A549 (cell line): ENCODE measurements at regions not wholly inside any gene's neighbourhood (a gene's known extent, or its start where the extent isn't known, plus 50 kb on each side); places are given as distances from the start of the nearest gene placed in this dataset.
A peak's percentile ranks its signal among the peaks of the same experiment; 100 is the strongest.

Experiments used
- ATAC-seq, 2 experiments: fragments of 200-7000 bp in 1 of 2; fragments of >200 bp in 1 of 2; cut with Nextera tagmentation in 1 of 2; cut with Tn5 transposase in 1 of 2; 3 replicates each; pipeline versions ENCODE4 v1.8.0 to v1.9.1; 2018 to 2020; ENCODE audit warnings: mild to moderate bottlenecking in 1 of 2, moderate library complexity in 1 of 2
- CTCF ChIA-PET: fragments of 300-600 bp; sonication (Branson Sonifier 250); formaldehyde crosslinking; extraction: SDS; loops from one replicate; lab custom pipeline; 2021; ENCODE audit warnings: antibody characterized with exemption, inconsistent platforms; lab: Yijun Ruan, JAX
- POLR2A ChIA-PET: fragments of 350-600 bp; formaldehyde crosslinking; extraction: SDS; loops from one replicate; lab custom pipeline; 2021; ENCODE audit warnings: antibody characterized with exemption, inconsistent platforms; lab: Yijun Ruan, JAX
- DNase-seq, 2 experiments: peaks; one replicate each; pipeline versions ENCODE4 v3.0.0 to v3.0.0-alpha.2; 2011 to 2016; ENCODE audit warnings: low read depth in 1 of 2, low spot score in 1 of 2
- FAIRE-seq: peaks from 2 replicates; lab custom pipeline; 2011; peaks lifted over from hg19 to GRCh38; lab: Jason Lieb, UNC
- H3K27ac ChIP-seq, 2 experiments: fragments of >200 bp; sonication (Bioruptor Twin); formaldehyde crosslinking; 3 replicates each; pipeline ENCODE4 v1.5.1; 2016 to 2017
- H3K4me1 ChIP-seq: fragments of >200 bp; sonication (Bioruptor Twin); formaldehyde crosslinking; 3 replicates; pipeline ENCODE4 v1.6.1; 2016
- H3K4me2 ChIP-seq: fragments of >200 bp; sonication (Bioruptor Twin); formaldehyde crosslinking; 3 replicates; pipeline ENCODE4 v1.6.1; 2016
- H3K4me3 ChIP-seq: fragments of >200 bp; sonication (Bioruptor Twin); formaldehyde crosslinking; 3 replicates; pipeline ENCODE4 v1.5.1; 2016
- H3K9me3 ChIP-seq: fragments of >200 bp; sonication (Bioruptor Twin); formaldehyde crosslinking; 3 replicates; pipeline ENCODE4 v1.6.1; 2016
- BHLHE40 ChIP-seq: IDR thresholded peaks from 2 replicates; pipeline ENCODE4 v1.6.1; 2012; ENCODE audit warnings: low read depth, low read length, inconsistent platforms
- CBX2 ChIP-seq: fragments of 200-600 bp; sonication (generic); IDR thresholded peaks from 2 replicates; pipeline ENCODE4 v1.6.1; 2016; ENCODE audit warnings: low read depth, mild to moderate bottlenecking, borderline replicate concordance
- CHD2 ChIP-seq: fragments of 150-350 bp; IDR thresholded peaks from 2 replicates; pipeline ENCODE4 v1.6.1; 2014; ENCODE audit warnings: low read length; ENCODE audit not compliant: partially characterized antibody
- CHD4 ChIP-seq: fragments of 200-600 bp; sonication (generic); IDR thresholded peaks from 2 replicates; pipeline ENCODE4 v1.6.1; 2016; ENCODE audit warnings: antibody characterized with exemption, mild to moderate bottlenecking, borderline replicate concordance
- EHMT2 ChIP-seq: fragments of 200-600 bp; sonication (generic); IDR thresholded peaks from 2 replicates; pipeline ENCODE4 v1.6.1; 2016; ENCODE audit warnings: antibody characterized with exemption, low read depth, mild to moderate bottlenecking, moderate library complexity
- EP300 ChIP-seq, 2 experiments: fragments of >200 bp; sonication (Bioruptor Twin); formaldehyde crosslinking; IDR thresholded peaks; 2 replicates in 1 of 2; 3 replicates in 1 of 2; pipeline ENCODE4 v1.6.1; 2016 to 2017
- FOXS1 ChIP-seq: fragments of 250-450 bp; sonication (Bioruptor Pico); IDR thresholded peaks from 2 replicates; pipeline ENCODE4 v1.5.0; 2020; ENCODE audit warnings: mild to moderate bottlenecking, moderate library complexity
- GATA3 ChIP-seq: IDR thresholded peaks from 2 replicates; pipeline ENCODE4 v1.6.1; 2012; ENCODE audit warnings: borderline replicate concordance
- HDAC2 ChIP-seq: fragments of 200-600 bp; sonication (generic); IDR thresholded peaks from 2 replicates; pipeline ENCODE4 v1.6.1; 2016
- KDM1A ChIP-seq: fragments of 200-600 bp; sonication (generic); IDR thresholded peaks from 2 replicates; pipeline ENCODE4 v1.6.1; 2016; ENCODE audit warnings: low read depth, mild to moderate bottlenecking
- MAZ ChIP-seq: fragments of 150-350 bp; IDR thresholded peaks from 2 replicates; pipeline ENCODE4 v1.6.1; 2014; ENCODE audit warnings: antibody characterized with exemption, low read depth, low read length, borderline replicate concordance
- PHF8 ChIP-seq: fragments of 200-600 bp; sonication (generic); IDR thresholded peaks from 2 replicates; pipeline ENCODE4 v1.6.1; 2016; ENCODE audit warnings: low read depth, mild to moderate bottlenecking, antibody characterized with exemption, moderate library complexity, borderline replicate concordance
- SREBF2 ChIP-seq: fragments of 450-650 bp; IDR thresholded peaks from 2 replicates; pipeline ENCODE4 v1.6.1; 2014; ENCODE audit warnings: mild to moderate bottlenecking, moderate library complexity
- WGBS: methylation state at CpG from one replicate; pipeline ENCODE4 v1.1.6; 2017; ENCODE audit errors: missing lambda C conversion rate; 5-methylcytosine and 5-hydroxymethylcytosine counted together
- TF ChIP-seq, protein P1 (sequence below): fragments of >200 bp; sonication (Bioruptor Twin); formaldehyde crosslinking; IDR thresholded peaks from 2 replicates; pipeline ENCODE4 v1.6.1; 2016
- TF ChIP-seq, protein P2 (sequence below): fragments of 150-350 bp; IDR thresholded peaks from 2 replicates; pipeline ENCODE4 v1.6.1; 2014; ENCODE audit warnings: low read depth, mild to moderate bottlenecking, low read length
- TF ChIP-seq, protein P3 (sequence below): fragments of 200-600 bp; sonication (generic); IDR thresholded peaks from 2 replicates; pipeline ENCODE4 v1.6.1; 2016; ENCODE audit warnings: antibody characterized with exemption, mild to moderate bottlenecking, moderate library complexity
- TF ChIP-seq, protein P4 (sequence below): IDR thresholded peaks from 2 replicates; pipeline ENCODE4 v1.6.1; 2012; ENCODE audit warnings: low read depth, borderline replicate concordance
- TF ChIP-seq, protein P5 (sequence below): fragments of 450-650 bp; IDR thresholded peaks from 2 replicates; pipeline ENCODE4 v1.6.1; 2014; ENCODE audit warnings: antibody characterized with exemption

DNA sequence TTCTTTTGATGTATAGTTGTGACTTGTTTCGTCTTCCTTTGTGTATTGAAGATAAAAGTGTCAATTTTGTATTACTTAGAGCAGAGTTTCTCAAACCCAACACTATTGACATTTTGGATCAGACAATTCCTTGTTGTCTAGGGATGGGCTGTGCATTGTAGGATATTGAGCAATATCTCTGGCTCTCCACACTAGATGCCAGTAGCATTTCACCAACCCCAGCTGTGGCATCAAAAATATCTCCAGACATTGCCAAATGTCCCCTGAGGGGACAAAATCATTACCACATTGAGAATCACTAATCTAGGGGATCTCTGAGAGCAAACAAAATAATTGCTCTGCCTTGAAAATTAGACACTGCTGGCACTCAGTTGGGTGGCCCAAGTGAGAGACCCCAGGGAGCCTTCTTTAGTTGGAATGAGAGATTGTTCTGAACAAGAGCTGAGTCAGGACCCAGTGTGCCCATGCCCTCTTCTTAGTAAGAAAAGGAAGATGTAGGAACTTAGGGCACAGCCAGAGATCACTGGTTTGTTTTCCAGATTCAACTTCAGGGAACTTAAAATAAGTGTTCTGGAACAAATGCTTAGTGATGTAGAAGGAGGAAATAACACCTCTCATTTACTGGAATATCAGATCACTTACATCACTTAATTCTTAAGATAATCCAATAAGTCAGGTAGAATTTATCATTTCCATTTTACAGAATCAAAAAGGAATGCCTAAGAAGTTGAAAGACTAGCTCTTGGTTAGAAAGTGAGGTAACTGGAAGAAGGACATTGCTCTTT is 466.6 kb upstream of the TNP1 start (continued):
- no peak for TF ChIP-seq PHF8
- TF ChIP-seq, protein P1, sequence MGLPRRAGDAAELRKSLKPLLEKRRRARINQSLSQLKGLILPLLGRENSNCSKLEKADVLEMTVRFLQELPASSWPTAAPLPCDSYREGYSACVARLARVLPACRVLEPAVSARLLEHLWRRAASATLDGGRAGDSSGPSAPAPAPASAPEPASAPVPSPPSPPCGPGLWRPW, result peak; percentile 50; the same call in 1 of the 2 replicates
- no peak for TF ChIP-seq FOXS1 (CRISPR knock-in tag)
- TF ChIP-seq, protein P2, sequence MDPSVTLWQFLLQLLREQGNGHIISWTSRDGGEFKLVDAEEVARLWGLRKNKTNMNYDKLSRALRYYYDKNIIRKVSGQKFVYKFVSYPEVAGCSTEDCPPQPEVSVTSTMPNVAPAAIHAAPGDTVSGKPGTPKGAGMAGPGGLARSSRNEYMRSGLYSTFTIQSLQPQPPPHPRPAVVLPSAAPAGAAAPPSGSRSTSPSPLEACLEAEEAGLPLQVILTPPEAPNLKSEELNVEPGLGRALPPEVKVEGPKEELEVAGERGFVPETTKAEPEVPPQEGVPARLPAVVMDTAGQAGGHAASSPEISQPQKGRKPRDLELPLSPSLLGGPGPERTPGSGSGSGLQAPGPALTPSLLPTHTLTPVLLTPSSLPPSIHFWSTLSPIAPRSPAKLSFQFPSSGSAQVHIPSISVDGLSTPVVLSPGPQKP, result no peak
- TF ChIP-seq, protein P3, sequence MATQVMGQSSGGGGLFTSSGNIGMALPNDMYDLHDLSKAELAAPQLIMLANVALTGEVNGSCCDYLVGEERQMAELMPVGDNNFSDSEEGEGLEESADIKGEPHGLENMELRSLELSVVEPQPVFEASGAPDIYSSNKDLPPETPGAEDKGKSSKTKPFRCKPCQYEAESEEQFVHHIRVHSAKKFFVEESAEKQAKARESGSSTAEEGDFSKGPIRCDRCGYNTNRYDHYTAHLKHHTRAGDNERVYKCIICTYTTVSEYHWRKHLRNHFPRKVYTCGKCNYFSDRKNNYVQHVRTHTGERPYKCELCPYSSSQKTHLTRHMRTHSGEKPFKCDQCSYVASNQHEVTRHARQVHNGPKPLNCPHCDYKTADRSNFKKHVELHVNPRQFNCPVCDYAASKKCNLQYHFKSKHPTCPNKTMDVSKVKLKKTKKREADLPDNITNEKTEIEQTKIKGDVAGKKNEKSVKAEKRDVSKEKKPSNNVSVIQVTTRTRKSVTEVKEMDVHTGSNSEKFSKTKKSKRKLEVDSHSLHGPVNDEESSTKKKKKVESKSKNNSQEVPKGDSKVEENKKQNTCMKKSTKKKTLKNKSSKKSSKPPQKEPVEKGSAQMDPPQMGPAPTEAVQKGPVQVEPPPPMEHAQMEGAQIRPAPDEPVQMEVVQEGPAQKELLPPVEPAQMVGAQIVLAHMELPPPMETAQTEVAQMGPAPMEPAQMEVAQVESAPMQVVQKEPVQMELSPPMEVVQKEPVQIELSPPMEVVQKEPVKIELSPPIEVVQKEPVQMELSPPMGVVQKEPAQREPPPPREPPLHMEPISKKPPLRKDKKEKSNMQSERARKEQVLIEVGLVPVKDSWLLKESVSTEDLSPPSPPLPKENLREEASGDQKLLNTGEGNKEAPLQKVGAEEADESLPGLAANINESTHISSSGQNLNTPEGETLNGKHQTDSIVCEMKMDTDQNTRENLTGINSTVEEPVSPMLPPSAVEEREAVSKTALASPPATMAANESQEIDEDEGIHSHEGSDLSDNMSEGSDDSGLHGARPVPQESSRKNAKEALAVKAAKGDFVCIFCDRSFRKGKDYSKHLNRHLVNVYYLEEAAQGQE, result no peak
- TF ChIP-seq HDAC2, result no peak
- TF ChIP-seq MAZ, result no peak
- TF ChIP-seq, protein P4, sequence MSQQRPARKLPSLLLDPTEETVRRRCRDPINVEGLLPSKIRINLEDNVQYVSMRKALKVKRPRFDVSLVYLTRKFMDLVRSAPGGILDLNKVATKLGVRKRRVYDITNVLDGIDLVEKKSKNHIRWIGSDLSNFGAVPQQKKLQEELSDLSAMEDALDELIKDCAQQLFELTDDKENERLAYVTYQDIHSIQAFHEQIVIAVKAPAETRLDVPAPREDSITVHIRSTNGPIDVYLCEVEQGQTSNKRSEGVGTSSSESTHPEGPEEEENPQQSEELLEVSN, result no peak
- no peak for TF ChIP-seq CHD4
- no peak for TF ChIP-seq SREBF2
- TF ChIP-seq KDM1A, result no peak
- no peak for TF ChIP-seq CHD2
- peak in 1 of 2 experiments; percentile 55; a peak in 2 of 5 replicates for TF ChIP-seq EP300 (IDR thresholded peaks at IDR 0.05)
- TF ChIP-seq EHMT2, result no peak
- TF ChIP-seq CBX2, result no peak
- peak; percentile 66 for TF ChIP-seq GATA3

DNA sequence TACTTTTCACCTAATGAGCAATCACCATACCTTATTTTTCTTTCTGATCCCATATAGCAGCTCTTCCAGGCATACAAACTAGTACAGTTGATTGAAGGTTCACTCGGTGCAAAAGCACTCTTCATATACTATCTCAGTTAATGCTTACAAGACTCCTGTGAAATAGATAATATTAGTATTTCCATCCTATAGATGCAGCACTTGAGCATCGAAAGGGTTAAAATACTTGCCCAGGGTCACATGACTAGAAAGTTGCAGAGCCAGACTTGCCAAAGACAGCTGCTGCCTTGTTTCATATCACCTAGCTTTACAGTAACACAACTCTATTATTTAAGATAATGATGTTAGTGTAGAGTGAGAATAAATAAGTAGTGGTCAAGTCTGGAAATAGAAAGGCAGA is 466.0 kb upstream of the TNP1 start:
- no peak for TF ChIP-seq BHLHE40
- TF ChIP-seq, protein P5, sequence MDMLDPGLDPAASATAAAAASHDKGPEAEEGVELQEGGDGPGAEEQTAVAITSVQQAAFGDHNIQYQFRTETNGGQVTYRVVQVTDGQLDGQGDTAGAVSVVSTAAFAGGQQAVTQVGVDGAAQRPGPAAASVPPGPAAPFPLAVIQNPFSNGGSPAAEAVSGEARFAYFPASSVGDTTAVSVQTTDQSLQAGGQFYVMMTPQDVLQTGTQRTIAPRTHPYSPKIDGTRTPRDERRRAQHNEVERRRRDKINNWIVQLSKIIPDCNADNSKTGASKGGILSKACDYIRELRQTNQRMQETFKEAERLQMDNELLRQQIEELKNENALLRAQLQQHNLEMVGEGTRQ, result 0 out of 2 replicates have a peak, but pooled peaks have one; percentile 6
- Histone ChIP-seq H3K9me3 (0 out of 3 replicates have a peak, but pooled peaks cover 3% of the 10 kb centered on the region), H3K4me2 (peak overlapping the region; percentile 45; the same call in 2 of the 3 replicates), H3K27ac (peak overlapping the region; percentile 61 to 63; a peak in 5 of 6 replicates), H3K4me3 (no peak overlapping the region), H3K4me1 (peaks cover 28% of the 10 kb centered on the region)
- POLR2A ChIA-PET, result no interaction called here
- DNase-seq (peak in 1 of 2 experiments; percentile 17), ATAC-seq (no peak), FAIRE-seq (no peak)
- 40% methylated on average over 2 of the region's 2 CpGs for WGBS
- CTCF ChIA-PET, result no interaction called here
